Upper lobe of left lung (tissue), 6 donors: ENCODE measurements at regions not wholly inside any gene's neighbourhood (a gene's known extent, or its start where the extent isn't known, plus 50 kb on each side); places are given as distances from the start of the nearest gene placed in this dataset.
A peak's percentile ranks its signal among the peaks of the same experiment; 100 is the strongest.

ENCODE experiments used
- ATAC-seq, 2 donors: fragments of 200-7000 bp; cut with Tn5 transposase; one replicate each; pipeline ENCODE4 v1.9.1; 2022; ENCODE audit warnings: mild to moderate bottlenecking in 2 of 2, moderate library complexity in 2 of 2; ENCODE audit not compliant: low FRiP score in 2 of 2
- DNase-seq, 2 donors: peaks; one replicate each; pipeline ENCODE4 v3.0.0-alpha.2; 2019 to 2020
- H3K27ac ChIP-seq, 4 donors: fragments of 200-600 bp; sonication (generic); one replicate each; pipeline ENCODE4 v1.5.1; 2016 to 2019
- H3K27me3 ChIP-seq, 4 donors: fragments of 200-600 bp; sonication (generic); one replicate each; pipeline ENCODE4 v1.5.1; 2017 to 2019
- H3K36me3 ChIP-seq, 4 donors: fragments of 200-600 bp; sonication (generic); one replicate each; pipeline ENCODE4 v1.5.1; 2016 to 2019
- H3K4me1 ChIP-seq, 4 donors: fragments of 200-600 bp; sonication (generic); one replicate each; pipeline ENCODE4 v1.5.1; 2018 to 2019
- H3K4me3 ChIP-seq, 4 donors: fragments of 200-600 bp; sonication (generic); one replicate each; pipeline ENCODE4 v1.5.1; 2017 to 2019; ENCODE audit warnings: mild to moderate bottlenecking in 2 of 4, moderate library complexity in 1 of 4
- H3K9me3 ChIP-seq, 4 donors: fragments of 200-600 bp; sonication (generic); one replicate each; pipeline ENCODE4 v1.5.1; 2018 to 2019
- EP300 ChIP-seq, 4 donors: sonication (generic); formaldehyde crosslinking; IDR thresholded peaks; one replicate each; pipeline ENCODE4 v1.5.1; 2017; ENCODE audit warnings: antibody characterized with exemption in 4 of 4, control low read depth in 2 of 4
- POLR2A ChIP-seq, 4 donors: fragments of 450-650 bp; IDR thresholded peaks; one replicate each; pipeline ENCODE4 v1.5.1; 2016 to 2017; ENCODE audit warnings: antibody characterized with exemption in 4 of 4, mild to moderate bottlenecking in 2 of 4
- POLR2AphosphoS5 ChIP-seq, 2 donors: sonication (generic); formaldehyde crosslinking; IDR thresholded peaks; one replicate each; pipeline ENCODE4 v1.5.1; 2017; ENCODE audit warnings: antibody characterized with exemption in 2 of 2
- WGBS, 2 donors: methylation state at CpG; one replicate each; pipeline ENCODE4 v1.1.5; 2017 to 2018; 5-methylcytosine and 5-hydroxymethylcytosine counted together
- TF ChIP-seq, protein P1 (sequence below), 6 experiments: fragments of 450-650 bp in 4 of 6; fragments of 200-600 bp in 2 of 6; sonication (generic) in 2 of 6; IDR thresholded peaks; one replicate each; pipeline ENCODE4 v1.5.1; 2016 to 2019; ENCODE audit warnings: antibody characterized with exemption in 6 of 6
- donor health status: DM: no; HTN: no; CAD: no; lungs with moderate emphysema.
- donor health status: DM: no; HTN: yes; CAD: no; lungs with severe emphysema.

DNA sequence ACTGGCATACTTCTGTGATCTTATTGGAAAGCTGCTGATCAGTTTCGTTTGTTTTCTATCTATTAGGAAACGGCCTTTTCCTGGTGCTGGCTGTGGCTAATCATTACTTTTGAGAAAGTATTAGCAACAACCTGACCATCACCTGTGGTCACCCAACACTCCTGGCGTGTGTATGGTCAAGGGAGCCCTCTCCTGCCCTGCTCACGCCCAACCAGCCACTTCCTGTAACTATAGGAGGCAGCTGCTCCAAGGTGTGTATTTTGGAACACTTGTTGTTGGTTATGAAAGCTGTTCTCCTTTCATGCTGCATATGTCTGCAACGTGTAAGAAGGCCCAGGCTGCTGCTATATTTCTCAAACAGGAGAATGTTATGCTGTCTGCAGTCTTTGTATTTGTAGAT, 1582.8 kb downstream of the AACS start:
- Histone ChIP-seq H3K9me3 (no peaks in the 10 kb centered on the region), H3K4me3 (no peak overlapping the region), H3K27ac (no peak overlapping the region), H3K27me3 (no peaks in the 10 kb centered on the region), H3K4me1 (no peaks in the 10 kb centered on the region), H3K36me3 (no peaks in the 10 kb centered on the region)
- no peak for ATAC-seq
- no peak for DNase-seq
- TF ChIP-seq, protein P1, sequence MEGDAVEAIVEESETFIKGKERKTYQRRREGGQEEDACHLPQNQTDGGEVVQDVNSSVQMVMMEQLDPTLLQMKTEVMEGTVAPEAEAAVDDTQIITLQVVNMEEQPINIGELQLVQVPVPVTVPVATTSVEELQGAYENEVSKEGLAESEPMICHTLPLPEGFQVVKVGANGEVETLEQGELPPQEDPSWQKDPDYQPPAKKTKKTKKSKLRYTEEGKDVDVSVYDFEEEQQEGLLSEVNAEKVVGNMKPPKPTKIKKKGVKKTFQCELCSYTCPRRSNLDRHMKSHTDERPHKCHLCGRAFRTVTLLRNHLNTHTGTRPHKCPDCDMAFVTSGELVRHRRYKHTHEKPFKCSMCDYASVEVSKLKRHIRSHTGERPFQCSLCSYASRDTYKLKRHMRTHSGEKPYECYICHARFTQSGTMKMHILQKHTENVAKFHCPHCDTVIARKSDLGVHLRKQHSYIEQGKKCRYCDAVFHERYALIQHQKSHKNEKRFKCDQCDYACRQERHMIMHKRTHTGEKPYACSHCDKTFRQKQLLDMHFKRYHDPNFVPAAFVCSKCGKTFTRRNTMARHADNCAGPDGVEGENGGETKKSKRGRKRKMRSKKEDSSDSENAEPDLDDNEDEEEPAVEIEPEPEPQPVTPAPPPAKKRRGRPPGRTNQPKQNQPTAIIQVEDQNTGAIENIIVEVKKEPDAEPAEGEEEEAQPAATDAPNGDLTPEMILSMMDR (IDR thresholded peaks at IDR 0.05): no peak
- no peak for TF ChIP-seq POLR2AphosphoS5 (IDR thresholded peaks at IDR 0.05)
- TF ChIP-seq POLR2A (IDR thresholded peaks at IDR 0.05): no peak
- no peak for TF ChIP-seq EP300 (IDR thresholded peaks at IDR 0.05)
- 66% methylated on average over 5 of the region's 5 CpGs for WGBS, 2 donors

DNA sequence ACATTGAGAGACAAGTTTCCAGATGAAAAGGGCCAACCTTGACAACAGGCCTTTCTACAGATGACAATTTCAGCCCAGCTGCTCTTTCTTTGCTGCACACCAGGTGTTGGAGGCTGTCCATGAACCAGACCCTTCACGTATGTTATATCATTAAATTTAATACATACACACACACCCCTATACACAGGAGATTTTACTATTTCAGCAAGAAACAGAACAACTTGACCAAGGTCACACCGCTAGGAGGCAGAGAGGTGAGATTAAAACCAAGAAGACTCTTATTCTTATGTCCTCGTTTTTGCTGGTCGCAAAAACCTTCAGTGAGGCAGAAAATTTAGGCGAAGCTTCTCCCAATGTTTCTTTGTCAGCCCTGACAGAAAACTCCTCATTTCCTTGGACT, 1585.9 kb downstream of the AACS start:
- Histone ChIP-seq H3K9me3 (no peaks in the 10 kb centered on the region), H3K27me3 (no peaks in the 10 kb centered on the region), H3K4me1 (no peaks in the 10 kb centered on the region), H3K4me3 (no peak overlapping the region), H3K27ac (no peak overlapping the region), H3K36me3 (no peaks in the 10 kb centered on the region)
- DNase-seq (no peak), ATAC-seq (no peak)
- WGBS, 2 donors: 82 to 93% methylated on average over 5 of the region's 5 CpGs
- TF ChIP-seq, protein P1 (IDR thresholded peaks at IDR 0.05): no peak
- no peak for TF ChIP-seq POLR2AphosphoS5 (IDR thresholded peaks at IDR 0.05)
- no peak for TF ChIP-seq POLR2A (IDR thresholded peaks at IDR 0.05)
- TF ChIP-seq EP300 (IDR thresholded peaks at IDR 0.05): no peak

DNA sequence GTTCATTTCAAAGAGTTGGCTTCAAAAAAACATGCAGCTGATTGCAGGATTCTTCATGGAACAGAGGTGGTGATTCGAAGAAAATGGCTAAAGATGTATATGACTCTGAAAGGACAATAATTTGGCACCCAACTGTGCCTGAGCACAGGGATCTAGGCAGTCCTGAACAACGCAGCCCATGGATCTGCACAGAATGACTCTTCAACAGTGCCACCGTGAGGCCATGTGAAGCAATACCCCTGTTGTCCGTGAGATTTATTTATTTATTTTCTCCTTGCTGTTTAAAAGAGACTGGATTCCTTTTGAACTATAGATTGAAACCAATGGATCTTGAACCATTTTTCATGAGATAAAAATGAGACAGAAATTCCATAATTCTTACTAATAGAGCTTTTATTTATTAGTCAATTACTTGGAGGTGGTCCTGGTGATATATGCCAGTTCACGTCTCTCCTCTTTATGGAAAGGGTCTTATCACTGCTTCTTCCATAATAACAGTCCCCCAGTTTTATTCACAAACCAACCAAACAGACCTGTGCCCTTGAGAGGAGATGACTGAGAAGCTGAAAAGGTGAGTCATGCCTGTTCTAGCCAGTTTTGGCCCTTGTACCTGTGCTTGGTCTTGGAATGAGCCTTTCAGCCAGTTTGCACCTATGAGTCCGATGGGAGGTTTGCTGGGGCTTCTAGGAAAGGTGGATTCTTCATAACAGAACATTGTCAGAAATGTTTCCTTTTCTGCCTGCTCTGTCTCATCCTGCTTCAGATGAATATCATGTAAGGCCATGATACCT, 1598.3 kb downstream of the AACS start:
- 46% methylated on average over 6 of the region's 6 CpGs for WGBS, 2 donors
- no peak for TF ChIP-seq POLR2AphosphoS5 (IDR thresholded peaks at IDR 0.05)
- no peak for TF ChIP-seq POLR2A (IDR thresholded peaks at IDR 0.05)
- TF ChIP-seq EP300 (IDR thresholded peaks at IDR 0.05): no peak
- TF ChIP-seq, protein P1 (IDR thresholded peaks at IDR 0.05): no peak
- Histone ChIP-seq H3K27me3 (no peaks in the 10 kb centered on the region), H3K9me3 (peaks cover 0 to 5% (median 1%) of the 10 kb centered on the region in 4 donors), H3K27ac (no peak overlapping the region), H3K4me1 (peaks cover 0 to 3% (median 0%) of the 10 kb centered on the region in 4 donors), H3K4me3 (no peak overlapping the region), H3K36me3 (no peaks in the 10 kb centered on the region)
- ATAC-seq (no peak), DNase-seq (no peak)

DNA sequence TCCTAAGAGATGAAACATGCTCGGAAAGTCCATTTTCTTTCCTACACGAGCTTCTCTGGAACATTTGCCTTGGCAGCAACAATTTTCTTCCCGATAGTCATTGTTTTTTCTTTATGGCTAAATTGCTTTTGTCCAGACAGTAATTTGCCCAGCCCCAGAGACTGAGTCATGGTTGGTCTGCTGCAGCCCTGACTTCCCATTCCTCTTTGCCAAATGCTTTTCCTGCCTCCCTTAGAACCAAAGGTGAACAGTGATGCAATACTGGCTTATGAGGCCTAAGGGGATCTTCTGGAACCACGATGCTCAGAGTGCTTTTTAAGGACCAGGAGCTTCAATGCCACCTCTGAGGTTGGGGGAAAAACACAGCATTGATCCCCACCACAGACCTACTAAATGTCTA, 1599.6 kb upstream of the TMEM132C start:
- TF ChIP-seq, protein P1 (IDR thresholded peaks at IDR 0.05): no peak
- TF ChIP-seq EP300 (IDR thresholded peaks at IDR 0.05): no peak
- no peak overlapping the region for H3K4me3 ChIP-seq
- ATAC-seq (peak in 1 of 2 donors; percentile 40), DNase-seq (no peak)
- 63 to 73% methylated on average over 4 of the region's 4 CpGs for WGBS, 2 donors
- H3K36me3 ChIP-seq: no peaks in the 10 kb centered on the region
- peaks cover 0 to 5% (median 1%) of the 10 kb centered on the region in 4 donors for H3K9me3 ChIP-seq
- no peak overlapping the region for H3K27ac ChIP-seq
- H3K27me3 ChIP-seq: no peaks in the 10 kb centered on the region
- peaks cover 0 to 3% (median 0%) of the 10 kb centered on the region in 4 donors for H3K4me1 ChIP-seq

DNA sequence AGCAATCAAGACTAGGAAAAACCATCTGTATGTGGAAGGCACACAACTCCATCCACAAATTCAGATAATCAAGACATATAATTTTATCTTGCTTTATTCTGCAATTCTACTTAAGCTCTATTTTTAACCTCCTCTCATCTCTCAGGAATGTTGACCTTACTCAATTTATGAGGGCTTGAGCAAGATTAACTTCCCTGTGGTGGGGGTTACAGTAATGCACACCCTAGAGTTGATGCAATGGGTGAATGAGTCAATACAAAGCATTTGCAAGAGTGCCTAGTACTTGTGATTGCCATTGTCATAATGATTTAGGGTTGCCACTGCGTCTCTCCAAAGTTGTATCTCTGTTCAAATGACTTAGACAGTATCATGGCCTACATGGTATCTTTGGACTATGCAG, 1598.4 kb upstream of the TMEM132C start:
- Histone ChIP-seq H3K27me3 (no peaks in the 10 kb centered on the region), H3K4me3 (no peak overlapping the region), H3K9me3 (no peaks in the 10 kb centered on the region), H3K4me1 (peaks cover 0 to 3% (median 0%) of the 10 kb centered on the region in 4 donors), H3K36me3 (no peaks in the 10 kb centered on the region), H3K27ac (no peak overlapping the region)
- ATAC-seq: peak; percentile 51
- TF ChIP-seq, protein P1 (IDR thresholded peaks at IDR 0.05): no peak
- TF ChIP-seq POLR2AphosphoS5 (IDR thresholded peaks at IDR 0.05) (no peak), POLR2A (IDR thresholded peaks at IDR 0.05) (no peak), EP300 (IDR thresholded peaks at IDR 0.05) (peak in 1 of 4 donors; percentile 54)
- WGBS, 2 donors: 47 to 100% methylated on average over 1 of the region's 1 CpG
- no peak for DNase-seq
